ENCODE measurements at regions not wholly inside any gene's neighbourhood (a gene's known extent, or its start where the extent isn't known, plus 50 kb on each side); places are given as distances from the start of the nearest gene placed in this dataset.

GRCh38 chr13:97559030-97559429 lies 125.1 kb downstream of the RAP2A start:
- no peak for TF ChIP-seq POLR2A (IDR thresholded peaks at IDR 0.05)
- no peak for TF ChIP-seq CTCF (IDR thresholded peaks at IDR 0.05 in 8 of 11, conservative IDR thresholded peaks at IDR 0.05 in 3 of 11)
